Ishikawa (cell line): ENCODE measurements at regions not wholly inside any gene's neighbourhood (a gene's known extent, or its start where the extent isn't known, plus 50 kb on each side); places are given as distances from the start of the nearest gene placed in this dataset.

Source experiments
- CEBPB ChIP-seq: IDR thresholded peaks from 2 replicates; pipeline ENCODE4 v1.6.1; 2012
- CREB1 ChIP-seq: IDR thresholded peaks from 2 replicates; pipeline ENCODE4 v1.6.1; 2012; ENCODE audit warnings: low read depth
- EGR1 ChIP-seq: IDR thresholded peaks from 2 replicates; pipeline ENCODE4 v1.6.1; 2012
- EP300 ChIP-seq: IDR thresholded peaks from 2 replicates; pipeline ENCODE4 v1.6.1; 2012; ENCODE audit warnings: borderline replicate concordance
- FOXM1 ChIP-seq: IDR thresholded peaks from 2 replicates; pipeline ENCODE4 v1.6.1; 2012; ENCODE audit warnings: low read depth, borderline replicate concordance
- MAX ChIP-seq: IDR thresholded peaks from 2 replicates; pipeline ENCODE4 v1.6.1; 2012
- NFIC ChIP-seq: IDR thresholded peaks from 2 replicates; pipeline ENCODE4 v1.6.1; 2012
- RAD21 ChIP-seq: IDR thresholded peaks from 2 replicates; pipeline ENCODE4 v1.6.1; 2012; ENCODE audit warnings: low read depth
- REST ChIP-seq: IDR thresholded peaks from 2 replicates; pipeline ENCODE4 v1.6.1; 2012; ENCODE audit warnings: low read depth, mild to moderate bottlenecking
- TAF1 ChIP-seq: IDR thresholded peaks from 2 replicates; pipeline ENCODE4 v1.6.1; 2012; ENCODE audit warnings: low read depth, mild to moderate bottlenecking
- TCF12 ChIP-seq: IDR thresholded peaks from 2 replicates; pipeline ENCODE4 v1.6.1; 2012; ENCODE audit warnings: low read depth
- TEAD4 ChIP-seq: IDR thresholded peaks from 2 replicates; pipeline ENCODE4 v1.6.1; 2012
- YY1 ChIP-seq: IDR thresholded peaks from 2 replicates; pipeline ENCODE4 v1.6.1; 2012; ENCODE audit warnings: low read depth
- ZBTB7A ChIP-seq: IDR thresholded peaks from 2 replicates; pipeline ENCODE4 v1.6.1; 2012; ENCODE audit warnings: low read depth
- TF ChIP-seq, protein P1 (sequence below): IDR thresholded peaks from 2 replicates; pipeline ENCODE4 v1.6.1; 2012

GRCh38 chr20:20856956-20857355 is 144.5 kb upstream of the RALGAPA2 start:
- TF ChIP-seq REST, result no peak
- TF ChIP-seq TCF12, result no peak
- no peak for TF ChIP-seq MAX
- no peak for TF ChIP-seq CEBPB
- TF ChIP-seq EGR1, result no peak
- no peak for TF ChIP-seq NFIC
- TF ChIP-seq EP300, result no peak
- TF ChIP-seq FOXM1, result no peak
- no peak for TF ChIP-seq RAD21
- TF ChIP-seq TEAD4, result no peak
- TF ChIP-seq TAF1, result no peak

DNA sequence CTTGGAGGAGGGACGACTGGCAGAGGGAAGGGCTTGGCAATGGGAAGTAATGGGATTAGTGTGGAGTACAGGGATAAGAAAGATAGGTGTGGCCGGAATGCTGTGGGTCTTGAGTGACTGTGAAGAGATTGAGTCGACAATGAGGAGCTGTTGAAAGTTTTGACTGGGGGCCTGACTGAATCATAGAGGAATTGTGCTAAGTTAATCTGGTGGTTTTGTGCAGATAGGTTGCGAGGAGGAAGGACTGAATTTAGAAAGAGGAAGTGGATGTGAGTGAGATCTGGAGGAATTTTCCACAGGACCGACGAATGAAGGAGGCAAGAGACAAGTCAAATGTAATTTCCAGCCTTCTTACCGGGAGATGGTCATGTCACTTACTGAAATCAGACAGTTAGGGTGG is 143.9 kb upstream of the RALGAPA2 start:
- TF ChIP-seq EGR1 (no peak), CEBPB (no peak), TAF1 (no peak), MAX (no peak), ZBTB7A (no peak), EP300 (no peak), RAD21 (no peak), CREB1 (no peak), FOXM1 (no peak), TEAD4 (no peak), YY1 (no peak), NFIC (no peak), TCF12 (no peak), REST (no peak)

DNA sequence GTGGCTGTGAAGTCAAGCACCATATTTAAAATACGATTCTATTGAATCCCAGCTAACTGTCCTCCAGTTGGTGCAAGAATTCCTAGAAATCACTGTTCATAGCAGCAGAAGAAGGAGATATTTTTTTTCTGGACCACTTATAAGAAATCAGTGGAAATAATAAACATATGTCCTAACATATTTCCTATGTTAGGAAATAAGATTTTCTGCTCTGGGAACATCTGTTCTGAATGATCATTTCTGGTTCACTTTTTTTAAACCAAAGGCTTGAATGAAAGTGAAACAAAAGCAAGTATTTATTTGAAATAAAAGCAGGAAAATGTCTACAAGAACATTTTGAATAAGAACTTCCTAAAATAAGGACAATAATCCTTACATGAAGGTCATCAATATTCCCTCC is 138.9 kb upstream of the RALGAPA2 start:
- TF ChIP-seq FOXM1 (no peak), CREB1 (no peak)

DNA sequence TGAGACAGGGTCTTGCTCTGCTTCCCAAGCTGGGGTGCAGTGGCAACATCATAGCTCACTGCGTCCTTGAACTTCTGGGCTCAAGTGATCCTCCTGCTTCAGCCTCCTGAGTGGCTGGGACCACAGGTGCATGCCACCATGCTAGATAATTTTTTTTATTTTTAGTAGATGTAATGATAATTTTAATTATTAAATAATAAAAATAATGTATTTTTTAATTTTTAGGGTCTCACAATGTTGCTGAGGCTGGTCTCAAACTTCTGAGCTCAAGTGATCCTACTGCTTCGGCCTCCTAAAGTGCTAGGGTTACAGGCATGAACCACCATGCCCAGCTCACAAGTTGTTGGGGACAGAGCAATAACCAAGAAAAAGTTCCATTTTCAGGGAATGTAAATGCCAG is 138.0 kb upstream of the RALGAPA2 start:
- TF ChIP-seq EP300, result no peak
- no peak for TF ChIP-seq CREB1
- no peak for TF ChIP-seq NFIC
- no peak for TF ChIP-seq TAF1
- no peak for TF ChIP-seq TCF12
- no peak for TF ChIP-seq EGR1
- no peak for TF ChIP-seq REST
- no peak for TF ChIP-seq YY1
- TF ChIP-seq RAD21, result no peak
- no peak for TF ChIP-seq CEBPB
- TF ChIP-seq FOXM1, result no peak
- TF ChIP-seq, protein P1, sequence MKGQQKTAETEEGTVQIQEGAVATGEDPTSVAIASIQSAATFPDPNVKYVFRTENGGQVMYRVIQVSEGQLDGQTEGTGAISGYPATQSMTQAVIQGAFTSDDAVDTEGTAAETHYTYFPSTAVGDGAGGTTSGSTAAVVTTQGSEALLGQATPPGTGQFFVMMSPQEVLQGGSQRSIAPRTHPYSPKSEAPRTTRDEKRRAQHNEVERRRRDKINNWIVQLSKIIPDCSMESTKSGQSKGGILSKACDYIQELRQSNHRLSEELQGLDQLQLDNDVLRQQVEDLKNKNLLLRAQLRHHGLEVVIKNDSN, result no peak
- no peak for TF ChIP-seq ZBTB7A
- TF ChIP-seq TEAD4, result no peak
- no peak for TF ChIP-seq MAX

DNA sequence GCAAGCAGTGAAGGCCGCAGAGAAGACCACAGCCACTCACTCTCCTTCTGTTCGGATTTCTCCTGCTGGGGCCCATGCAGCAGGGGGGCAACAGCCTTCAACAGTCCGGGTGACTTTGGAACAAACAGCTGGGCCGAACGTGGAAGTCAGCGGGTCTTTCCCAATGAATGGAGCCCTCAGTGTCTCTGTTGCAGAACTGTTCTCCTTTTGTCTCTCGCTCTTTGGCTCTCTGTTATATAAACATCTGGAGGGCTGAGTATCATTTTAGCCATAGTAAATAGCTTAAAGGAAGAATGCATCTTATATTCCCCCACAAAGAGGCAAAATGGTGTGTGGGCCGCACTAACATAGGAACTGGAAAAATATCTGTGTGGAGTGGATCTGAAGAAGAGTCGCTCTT is 136.7 kb upstream of the RALGAPA2 start:
- TF ChIP-seq EP300 (no peak), YY1 (no peak), MAX (no peak), REST (no peak), CREB1 (no peak), ZBTB7A (no peak)
